HEK293 (cell line): ENCODE measurements at regions not wholly inside any gene's neighbourhood (a gene's known extent, or its start where the extent isn't known, plus 50 kb on each side); places are given as distances from the start of the nearest gene placed in this dataset.

Experiments used
- CTCF ChIA-PET: fragments of 350-600 bp; formaldehyde crosslinking; extraction: SDS; loops from one replicate; lab custom pipeline; 2021; ENCODE audit warnings: antibody characterized with exemption; lab: Yijun Ruan, JAX
- POLR2A ChIA-PET: fragments of 300-600 bp; formaldehyde crosslinking; extraction: SDS; loops from one replicate; lab custom pipeline; 2020; ENCODE audit warnings: antibody characterized with exemption, inconsistent platforms; lab: Yijun Ruan, JAX
- H3K27ac ChIP-seq: fragments of 200-500 bp; sonication (Bioruptor generic); 2 replicates; pipeline ENCODE4 v1.5.1; 2014; ENCODE audit warnings: low read depth, low read length, control low read depth, inconsistent platforms; ENCODE audit errors: extremely low read depth
- H3K36me3 ChIP-seq, 2 experiments: fragments of 200-500 bp in 1 of 2; sonication (Bioruptor generic) in 1 of 2; 1 replicate in 1 of 2; 2 replicates in 1 of 2; pipeline ENCODE4 v1.5.1; 2014 to 2017; ENCODE audit warnings: inconsistent platforms in 2 of 2, low read length in 2 of 2; ENCODE audit not compliant: control insufficient read depth in 2 of 2, insufficient read depth in 1 of 2
- H3K4me1 ChIP-seq: fragments of 200-500 bp; sonication (Bioruptor generic); 2 replicates; pipeline ENCODE4 v1.5.1; 2014; ENCODE audit warnings: mild to moderate bottlenecking, low read length, inconsistent platforms; ENCODE audit not compliant: control insufficient read depth, insufficient read depth
- H3K4me3 ChIP-seq: 2 replicates; pipeline ENCODE4 v1.5.1; 2011; ENCODE audit warnings: low read depth, mild to moderate bottlenecking, control low read depth, low read length, moderate library complexity
- H3K9me3 ChIP-seq: fragments of 200-500 bp; sonication (Bioruptor generic); 2 replicates; pipeline ENCODE4 v1.5.1; 2014; ENCODE audit warnings: low read depth, low read length, inconsistent platforms; ENCODE audit not compliant: control insufficient read depth, insufficient read depth
- EGR2 ChIP-seq: fragments of 450-650 bp; formaldehyde crosslinking; IDR thresholded peaks from 2 replicates; pipeline ENCODE4 v1.5.1; 2016; ENCODE audit warnings: low read depth, missing biosample characterization, missing genetic modification characterization
- IKZF3 ChIP-seq: fragments of 450-650 bp; IDR thresholded peaks from 2 replicates; pipeline ENCODE4 v1.5.0; 2018; ENCODE audit warnings: missing biosample characterization, mild to moderate bottlenecking, missing genetic modification characterization, moderate library complexity
- KLF1 ChIP-seq: fragments of 450-650 bp; formaldehyde crosslinking; IDR thresholded peaks from 2 replicates; pipeline ENCODE4 v1.5.1; 2016; ENCODE audit warnings: missing biosample characterization, missing genetic modification characterization
- TCF7L2 ChIP-seq: IDR thresholded peaks from 2 replicates; pipeline ENCODE4 v1.6.1; 2011; ENCODE audit warnings: low read depth, mild to moderate bottlenecking, inconsistent platforms, low read length, moderate library complexity, borderline replicate concordance
- ZBTB11 ChIP-seq: fragments of 450-650 bp; formaldehyde crosslinking; conservative IDR thresholded peaks from 2 replicates; pipeline ENCODE4 v1.5.1; 2016; ENCODE audit warnings: low read depth, missing biosample characterization, missing genetic modification characterization
- ZFP3 ChIP-seq: fragments of 450-650 bp; formaldehyde crosslinking; IDR thresholded peaks from 2 replicates; pipeline ENCODE4 v1.5.1; 2016; ENCODE audit warnings: low read depth, missing biosample characterization, missing genetic modification characterization
- ZNF140 ChIP-seq: fragments of 450-650 bp; formaldehyde crosslinking; IDR thresholded peaks from 2 replicates; pipeline ENCODE4 v1.5.1; 2016; ENCODE audit warnings: missing biosample characterization, missing genetic modification characterization
- ZNF155 ChIP-seq: fragments of 450-650 bp; formaldehyde crosslinking; IDR thresholded peaks from 2 replicates; pipeline ENCODE4 v1.5.1; 2016; ENCODE audit warnings: missing biosample characterization, missing genetic modification characterization
- ZNF18 ChIP-seq: fragments of 450-650 bp; formaldehyde crosslinking; IDR thresholded peaks from 2 replicates; pipeline ENCODE4 v1.5.1; 2016; ENCODE audit warnings: missing biosample characterization, missing genetic modification characterization
- ZNF302 ChIP-seq: fragments of 450-650 bp; formaldehyde crosslinking; IDR thresholded peaks from 2 replicates; pipeline ENCODE4 v1.5.1; 2016; ENCODE audit warnings: missing biosample characterization, missing genetic modification characterization, low read depth
- ZNF610 ChIP-seq: fragments of 450-650 bp; formaldehyde crosslinking; IDR thresholded peaks from 2 replicates; pipeline ENCODE4 v1.5.1; 2016; ENCODE audit warnings: missing biosample characterization, missing genetic modification characterization, borderline replicate concordance
- ZNF623 ChIP-seq: fragments of 450-650 bp; formaldehyde crosslinking; IDR thresholded peaks from 2 replicates; pipeline ENCODE4 v1.5.1; 2016; ENCODE audit warnings: missing biosample characterization, missing genetic modification characterization
- ZNF660 ChIP-seq: fragments of 450-650 bp; IDR thresholded peaks from 2 replicates; pipeline ENCODE4 v1.5.1; 2018; ENCODE audit warnings: missing biosample characterization, mild to moderate bottlenecking, missing genetic modification characterization
- ZNF701 ChIP-seq: fragments of 450-650 bp; formaldehyde crosslinking; IDR thresholded peaks from 2 replicates; pipeline ENCODE4 v1.5.1; 2016; ENCODE audit warnings: missing biosample characterization, missing genetic modification characterization
- ZNF747 ChIP-seq: fragments of 450-650 bp; formaldehyde crosslinking; IDR thresholded peaks from 2 replicates; pipeline ENCODE4 v1.5.1; 2016; ENCODE audit warnings: missing biosample characterization, missing genetic modification characterization
- ZNF843 ChIP-seq: fragments of 450-650 bp; formaldehyde crosslinking; IDR thresholded peaks from 2 replicates; pipeline ENCODE4 v1.5.1; 2016; ENCODE audit warnings: missing biosample characterization, missing genetic modification characterization
- ZSCAN18 ChIP-seq: fragments of 450-650 bp; formaldehyde crosslinking; IDR thresholded peaks from 2 replicates; pipeline ENCODE4 v1.5.1; 2016; ENCODE audit warnings: missing biosample characterization, missing genetic modification characterization
- ZXDB ChIP-seq: fragments of 450-650 bp; formaldehyde crosslinking; IDR thresholded peaks from 2 replicates; pipeline ENCODE4 v1.5.1; 2016; ENCODE audit warnings: missing biosample characterization, missing genetic modification characterization
- TF ChIP-seq, protein P1 (sequence below): sonication (generic); formaldehyde crosslinking; IDR thresholded peaks from 2 replicates; pipeline ENCODE4 v1.8.1; 2022; ENCODE audit warnings: mild to moderate bottlenecking, moderate library complexity, missing genetic modification reagents

GRCh38 chr5:52655163-52655562, 132.6 kb upstream of the ITGA1 start:
- CTCF ChIA-PET: interaction anchor here (0.6 to 1.7 kb wide), 7 partner anchors 9 to 1692 kb away, joined by 3 to 5 read pairs (median 4); no protein-coding TSS in a partner anchor
- POLR2A ChIA-PET: no interaction called here
- Histone ChIP-seq H3K27ac (no peak overlapping the region), H3K4me1 (no peaks in the 10 kb centered on the region), H3K9me3 (no peaks in the 10 kb centered on the region), H3K4me3 (no peak overlapping the region), H3K36me3 (no peaks in the 10 kb centered on the region)
- no peak for TF ChIP-seq IKZF3 (tag by site-specific recombination)
- TF ChIP-seq EGR2 (tag by site-specific recombination): no peak
- TF ChIP-seq KLF1: no peak
- TF ChIP-seq ZNF302 (tag by site-specific recombination): no peak
- no peak for TF ChIP-seq ZNF701 (tag by site-specific recombination)
- no peak for TF ChIP-seq ZNF155 (tag by site-specific recombination)
- no peak for TF ChIP-seq ZXDB
- TF ChIP-seq ZNF610 (tag by site-specific recombination): no peak
- TF ChIP-seq ZSCAN18 (tag by site-specific recombination): no peak
- TF ChIP-seq ZNF623: no peak
- TF ChIP-seq ZNF18: no peak

DNA sequence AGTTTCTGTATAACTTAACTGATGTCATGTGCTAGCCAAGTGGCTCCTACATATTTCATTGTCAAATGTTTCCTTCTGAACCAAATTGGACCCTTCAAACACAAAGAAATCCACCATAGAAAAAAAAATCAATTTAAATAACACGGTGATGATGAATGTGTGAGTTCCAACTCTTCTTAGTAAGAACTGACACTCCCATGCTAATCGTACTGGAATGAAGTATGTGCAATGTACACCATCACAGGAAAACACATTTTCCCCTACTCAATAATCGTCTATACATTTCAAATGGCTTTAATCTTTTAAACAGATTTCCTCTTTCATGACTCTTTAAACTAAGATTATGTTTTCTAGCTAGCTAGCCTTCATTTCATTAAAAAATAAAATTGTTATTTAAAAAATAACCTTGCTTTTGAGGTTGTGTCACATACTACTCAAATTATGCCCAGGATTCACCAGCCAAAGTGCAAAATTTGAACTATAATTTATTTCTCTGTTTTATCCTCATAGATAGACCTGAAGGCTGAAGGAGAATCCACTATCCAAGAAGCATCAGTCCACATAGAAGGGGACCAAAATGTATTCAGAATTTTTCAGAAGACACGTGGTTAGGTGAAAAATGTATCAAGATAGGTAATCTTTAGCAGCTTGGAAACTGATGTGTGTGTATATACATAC, 131.0 kb upstream of the ITGA1 start:
- CTCF ChIA-PET: interaction anchor here (0.6 to 3.2 kb wide), 11 partner anchors 9 to 1698 kb away, joined by 3 to 16 read pairs (median 4); no protein-coding TSS in a partner anchor
- no peaks in the 10 kb centered on the region for H3K36me3 ChIP-seq
- no peak overlapping the region for H3K4me3 ChIP-seq
- TF ChIP-seq ZNF660: no peak
- TF ChIP-seq, protein P1, sequence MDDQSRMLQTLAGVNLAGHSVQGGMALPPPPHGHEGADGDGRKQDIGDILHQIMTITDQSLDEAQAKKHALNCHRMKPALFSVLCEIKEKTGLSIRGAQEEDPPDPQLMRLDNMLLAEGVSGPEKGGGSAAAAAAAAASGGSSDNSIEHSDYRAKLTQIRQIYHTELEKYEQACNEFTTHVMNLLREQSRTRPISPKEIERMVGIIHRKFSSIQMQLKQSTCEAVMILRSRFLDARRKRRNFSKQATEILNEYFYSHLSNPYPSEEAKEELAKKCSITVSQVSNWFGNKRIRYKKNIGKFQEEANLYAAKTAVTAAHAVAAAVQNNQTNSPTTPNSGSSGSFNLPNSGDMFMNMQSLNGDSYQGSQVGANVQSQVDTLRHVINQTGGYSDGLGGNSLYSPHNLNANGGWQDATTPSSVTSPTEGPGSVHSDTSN (CRISPR knock-in tag): no peak
- TF ChIP-seq ZBTB11 (tag by site-specific recombination): no peak
- TF ChIP-seq TCF7L2: no peak
- TF ChIP-seq ZNF747 (tag by site-specific recombination): no peak
- no peak for TF ChIP-seq ZNF140 (tag by site-specific recombination)
- no peak for TF ChIP-seq ZNF843
- TF ChIP-seq ZFP3: no peak
- TF ChIP-seq, all 188 proteins: peak for 0
- no peak overlapping the region for H3K27ac ChIP-seq
- POLR2A ChIA-PET: no interaction called here
- H3K4me1 ChIP-seq: no peaks in the 10 kb centered on the region
- no peaks in the 10 kb centered on the region for H3K9me3 ChIP-seq
